ENCODE measurements at regions not wholly inside any gene's neighbourhood (a gene's known extent, or its start where the extent isn't known, plus 50 kb on each side); places are given as distances from the start of the nearest gene placed in this dataset.
"Not testable (repeated sequence)": the region's sequence is repeated elsewhere in the genome, so short reads cannot be mapped to it uniquely, and the experiment has no call there.

DNA sequence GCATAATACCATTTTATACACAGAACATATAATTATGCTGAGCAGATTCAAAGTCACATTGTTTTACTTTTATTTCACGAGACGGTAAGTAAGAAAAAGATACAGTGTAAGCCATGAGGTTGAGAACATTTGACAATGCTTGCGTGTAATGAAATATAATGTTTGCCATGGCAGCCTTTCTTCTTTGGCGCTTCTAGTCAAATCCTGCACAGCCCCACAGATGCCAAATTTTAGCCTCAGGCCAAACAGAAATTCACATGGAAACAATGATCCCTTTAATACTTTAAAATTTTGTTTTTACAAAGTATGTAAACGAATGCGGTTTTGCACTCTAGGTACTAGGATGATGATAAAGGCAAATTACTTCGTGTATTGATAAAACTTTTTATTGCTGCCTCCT, 502.7 kb upstream of the SMIM31 start:
- in situ Hi-C loops (cut with HindIII; ENCODE audit: low sequenced_read_pairs): no loop called here
- TF ChIP-seq, protein P1, sequence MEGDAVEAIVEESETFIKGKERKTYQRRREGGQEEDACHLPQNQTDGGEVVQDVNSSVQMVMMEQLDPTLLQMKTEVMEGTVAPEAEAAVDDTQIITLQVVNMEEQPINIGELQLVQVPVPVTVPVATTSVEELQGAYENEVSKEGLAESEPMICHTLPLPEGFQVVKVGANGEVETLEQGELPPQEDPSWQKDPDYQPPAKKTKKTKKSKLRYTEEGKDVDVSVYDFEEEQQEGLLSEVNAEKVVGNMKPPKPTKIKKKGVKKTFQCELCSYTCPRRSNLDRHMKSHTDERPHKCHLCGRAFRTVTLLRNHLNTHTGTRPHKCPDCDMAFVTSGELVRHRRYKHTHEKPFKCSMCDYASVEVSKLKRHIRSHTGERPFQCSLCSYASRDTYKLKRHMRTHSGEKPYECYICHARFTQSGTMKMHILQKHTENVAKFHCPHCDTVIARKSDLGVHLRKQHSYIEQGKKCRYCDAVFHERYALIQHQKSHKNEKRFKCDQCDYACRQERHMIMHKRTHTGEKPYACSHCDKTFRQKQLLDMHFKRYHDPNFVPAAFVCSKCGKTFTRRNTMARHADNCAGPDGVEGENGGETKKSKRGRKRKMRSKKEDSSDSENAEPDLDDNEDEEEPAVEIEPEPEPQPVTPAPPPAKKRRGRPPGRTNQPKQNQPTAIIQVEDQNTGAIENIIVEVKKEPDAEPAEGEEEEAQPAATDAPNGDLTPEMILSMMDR (IDR thresholded peaks at IDR 0.05; ENCODE audit: low read depth, low read length): no peak
- H3K4me3 ChIP-seq (ENCODE audit: low read depth, low read length): no peak overlapping the region
- DNase-seq (ENCODE audit: low read depth, low spot score): no peak

DNA sequence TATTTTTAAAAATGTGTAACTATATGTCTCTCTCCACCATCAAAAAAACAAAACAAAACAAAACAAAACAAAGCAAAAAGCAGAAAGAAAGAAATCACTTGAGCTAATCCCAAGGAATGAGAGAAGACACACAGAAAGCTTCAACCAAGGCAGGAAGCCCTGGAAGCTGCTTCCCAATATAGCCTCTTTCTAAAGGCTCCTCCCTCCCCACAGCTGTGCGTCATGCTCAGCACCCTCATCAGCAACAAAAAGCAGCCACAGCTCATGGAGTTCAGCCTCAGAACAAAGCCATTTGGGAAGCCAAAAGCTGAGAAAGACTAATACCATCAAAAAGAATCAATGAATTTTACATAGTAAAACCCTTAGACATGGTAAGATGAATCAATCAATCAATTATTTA, 501.6 kb upstream of the SMIM31 start:
- no peak overlapping the region for H3K4me3 ChIP-seq (ENCODE audit: low read depth, low read length)
- peak; percentile 35 for DNase-seq (ENCODE audit: low read depth, low spot score)
- in situ Hi-C loops (cut with HindIII; ENCODE audit: low sequenced_read_pairs): no loop called here
- TF ChIP-seq, protein P1 (IDR thresholded peaks at IDR 0.05; ENCODE audit: low read depth, low read length): no peak

DNA sequence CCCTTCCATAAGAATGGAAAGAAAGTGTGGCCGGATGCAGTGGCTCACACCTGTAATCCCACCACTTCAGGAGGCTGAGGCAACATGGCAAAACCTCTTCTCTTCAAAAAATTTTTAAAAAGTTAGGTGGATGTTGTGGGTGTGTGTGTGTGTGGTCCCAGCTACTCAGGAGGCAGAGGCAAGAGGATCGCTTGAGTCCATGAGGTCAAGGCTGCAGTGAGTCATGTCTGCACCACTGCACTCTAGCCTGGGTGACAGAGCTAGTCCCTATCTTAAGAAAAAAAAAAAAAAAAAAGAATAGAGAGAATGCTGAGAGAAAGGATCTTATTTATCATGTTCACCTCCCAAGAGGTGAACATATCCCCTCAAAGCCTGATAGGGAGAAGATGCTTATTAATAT, 492.1 kb upstream of the SMIM31 start:
- TF ChIP-seq, protein P1 (IDR thresholded peaks at IDR 0.05; ENCODE audit: low read depth, low read length): no peak
- H3K4me3 ChIP-seq (ENCODE audit: low read depth, low read length): no peak overlapping the region
- DNase-seq (ENCODE audit: low read depth, low spot score): no peak
- in situ Hi-C loops (cut with HindIII; ENCODE audit: low sequenced_read_pairs): no loop called here

DNA sequence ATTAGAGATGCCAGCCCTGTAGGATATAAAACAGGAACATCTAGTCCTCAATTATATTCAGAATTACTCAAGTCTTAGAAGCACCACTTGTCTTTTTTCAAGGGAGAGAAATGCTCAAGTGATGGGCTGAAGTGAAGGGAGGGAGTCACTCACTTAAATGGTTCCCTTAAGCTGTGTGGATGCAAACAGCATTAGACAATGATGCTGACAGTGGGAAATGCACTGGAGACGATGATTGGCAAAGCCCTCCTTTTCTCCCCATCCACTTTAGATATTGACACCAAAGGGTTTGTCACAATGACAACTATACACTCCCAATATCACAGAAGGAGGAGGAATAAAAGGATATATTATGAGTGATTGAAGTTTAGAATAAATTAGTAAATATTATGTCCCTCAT, 491.4 kb upstream of the SMIM31 start:
- DNase-seq (ENCODE audit: low read depth, low spot score); in situ Hi-C loops (cut with HindIII; ENCODE audit: low sequenced_read_pairs): not testable (repeated sequence)

DNA sequence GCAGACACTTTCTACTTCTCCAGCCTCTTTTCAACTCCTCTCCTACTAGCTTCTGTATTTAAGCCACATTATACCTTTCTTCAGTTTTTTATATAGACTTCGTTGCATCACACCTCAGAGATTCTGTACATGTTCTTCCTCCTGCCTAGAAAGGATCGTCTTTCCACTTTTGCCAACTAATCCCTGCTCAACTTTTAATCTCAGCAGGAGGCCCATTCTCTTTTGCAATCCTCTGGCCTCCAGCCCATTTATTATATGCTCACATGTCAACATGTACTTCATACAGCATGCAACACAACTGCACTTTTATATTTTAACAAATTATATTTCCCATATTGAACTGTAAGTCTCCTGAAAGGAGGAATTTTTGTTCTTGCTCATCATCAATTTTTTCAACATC, 476.5 kb upstream of the SMIM31 start:
- DNase-seq (ENCODE audit: low read depth, low spot score); in situ Hi-C loops (cut with HindIII; ENCODE audit: low sequenced_read_pairs): not testable (repeated sequence)

More for the DNA sequence above, 491.4 kb upstream of the SMIM31 start:
- H3K4me3 ChIP-seq (ENCODE audit: low read depth, low read length): not testable (repeated sequence)

DNA sequence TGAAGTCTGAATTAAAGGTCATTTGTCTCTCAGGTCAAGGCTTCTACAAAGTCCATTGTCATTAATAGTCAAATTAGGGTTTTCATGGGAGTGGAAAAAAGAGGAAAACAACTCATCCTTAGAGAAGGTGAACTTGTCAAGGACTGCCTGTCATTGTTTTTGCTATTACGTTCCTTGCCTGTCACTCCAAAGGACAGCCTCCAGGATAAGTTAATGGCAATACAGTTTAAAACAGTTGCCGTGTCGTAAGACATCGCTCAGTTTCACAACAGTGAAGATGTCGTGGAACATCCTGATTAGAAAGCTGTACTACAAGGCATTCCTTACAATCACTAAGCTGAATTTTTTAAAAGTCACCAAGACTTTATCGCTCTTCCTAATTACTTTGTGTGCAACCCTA, 466.8 kb upstream of the SMIM31 start:
- in situ Hi-C loops (cut with HindIII; ENCODE audit: low sequenced_read_pairs): no loop called here
- no peak for DNase-seq (ENCODE audit: low read depth, low spot score)
- TF ChIP-seq, protein P1 (IDR thresholded peaks at IDR 0.05; ENCODE audit: low read depth, low read length): no peak
- H3K4me3 ChIP-seq (ENCODE audit: low read depth, low read length): no peak overlapping the region

More for the DNA sequence above, 476.5 kb upstream of the SMIM31 start:
- not testable (repeated sequence) for H3K4me3 ChIP-seq (ENCODE audit: low read depth, low read length)

DNA sequence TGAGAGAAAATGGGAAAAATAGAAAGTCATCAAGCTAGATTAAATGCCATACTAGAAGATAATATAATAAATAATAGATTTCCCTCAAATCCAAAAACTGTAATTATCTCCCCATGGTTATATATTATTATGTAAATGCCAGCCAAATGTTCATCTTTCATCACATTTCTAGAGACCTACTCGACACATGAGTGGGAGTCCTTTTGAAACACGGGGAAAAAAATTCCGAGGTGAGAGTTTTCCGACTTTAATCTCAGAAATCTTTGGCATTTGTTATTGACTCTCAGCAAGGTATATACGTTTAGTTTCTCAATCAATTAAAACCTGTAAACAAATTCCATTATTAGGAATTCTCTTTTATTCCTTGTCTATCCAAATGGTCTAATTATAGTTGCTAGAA, 465.4 kb upstream of the SMIM31 start:
- TF ChIP-seq, protein P1 (IDR thresholded peaks at IDR 0.05; ENCODE audit: low read depth, low read length): no peak
- in situ Hi-C loops (cut with HindIII; ENCODE audit: low sequenced_read_pairs): no loop called here
- no peak for DNase-seq (ENCODE audit: low read depth, low spot score)
- H3K4me3 ChIP-seq (ENCODE audit: low read depth, low read length): no peak overlapping the region

DNA sequence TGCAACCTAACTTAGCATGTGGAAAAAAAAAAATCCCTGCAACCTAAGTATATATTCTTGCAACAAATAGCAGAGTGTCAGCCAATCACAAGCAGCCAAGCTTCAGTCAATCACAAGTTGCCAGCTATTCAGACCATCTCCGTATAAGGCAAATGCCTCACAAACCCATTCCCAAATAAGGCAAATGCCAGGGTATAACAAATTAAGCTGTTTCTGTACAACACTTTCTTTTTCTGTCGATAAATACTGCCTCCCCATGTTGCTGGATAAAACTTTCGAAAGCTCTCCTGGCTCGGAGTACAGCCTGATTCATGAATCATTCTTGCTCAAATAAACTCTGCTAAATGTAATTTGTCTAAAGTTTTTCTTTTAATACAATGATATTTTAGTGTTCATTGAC, 460.7 kb upstream of the SMIM31 start:
- no peak overlapping the region for H3K4me3 ChIP-seq (ENCODE audit: low read depth, low read length)
- no peak for DNase-seq (ENCODE audit: low read depth, low spot score)
- TF ChIP-seq, protein P1 (IDR thresholded peaks at IDR 0.05; ENCODE audit: low read depth, low read length): no peak
- in situ Hi-C loops (cut with HindIII; ENCODE audit: low sequenced_read_pairs): no loop called here
